ENCODE measurements at regions not wholly inside any gene's neighbourhood (a gene's known extent, or its start where the extent isn't known, plus 50 kb on each side); places are given as distances from the start of the nearest gene placed in this dataset.

DNA sequence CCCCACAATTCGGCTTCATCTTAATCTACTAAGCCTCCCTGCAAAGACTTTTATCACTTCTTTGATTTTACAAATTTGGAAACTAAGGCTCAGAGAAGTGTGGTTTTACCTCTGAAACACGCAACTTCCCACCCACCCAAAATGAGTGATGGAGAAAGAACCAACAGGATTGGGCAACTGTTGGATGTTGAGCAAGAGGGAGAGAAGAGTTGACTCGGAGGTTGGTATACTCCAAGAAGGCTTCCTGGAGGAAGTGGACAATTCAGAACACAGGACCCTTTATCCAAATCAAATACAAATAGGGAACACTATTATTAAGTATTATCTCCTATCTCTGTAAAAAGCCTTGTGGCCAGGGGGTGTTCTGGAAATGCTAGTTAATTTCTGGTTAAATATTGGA lies 323.0 kb downstream of the C16orf95 start:
- DNase-seq (ENCODE audit: low read depth, low spot score): no peak

DNA sequence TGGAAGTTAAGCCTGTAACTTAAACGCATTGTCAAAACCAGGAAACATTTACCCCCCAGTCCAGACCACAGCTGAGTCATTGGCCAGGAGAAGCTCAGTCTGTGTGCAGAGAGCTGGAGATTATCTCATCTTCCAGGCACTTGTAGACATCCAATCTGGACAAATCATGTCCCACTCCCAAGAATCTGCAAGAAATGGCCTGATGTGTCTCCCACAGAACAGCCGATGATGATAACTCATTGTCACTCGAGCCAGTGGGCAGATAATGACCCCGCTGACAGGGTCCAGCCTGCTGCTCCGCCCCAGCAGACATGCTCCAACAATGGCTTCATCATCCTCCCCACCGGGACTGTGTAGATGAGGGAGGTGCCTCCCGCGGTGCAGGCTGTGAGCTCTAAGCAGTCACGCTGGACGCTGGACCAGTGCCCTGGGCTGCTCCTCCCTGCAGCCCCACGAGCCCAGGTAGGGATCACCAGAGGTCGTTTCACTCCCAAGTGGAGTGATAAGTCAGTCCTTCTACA lies 322.5 kb downstream of the C16orf95 start:
- DNase-seq (ENCODE audit: low read depth, low spot score): peak; percentile 53

DNA sequence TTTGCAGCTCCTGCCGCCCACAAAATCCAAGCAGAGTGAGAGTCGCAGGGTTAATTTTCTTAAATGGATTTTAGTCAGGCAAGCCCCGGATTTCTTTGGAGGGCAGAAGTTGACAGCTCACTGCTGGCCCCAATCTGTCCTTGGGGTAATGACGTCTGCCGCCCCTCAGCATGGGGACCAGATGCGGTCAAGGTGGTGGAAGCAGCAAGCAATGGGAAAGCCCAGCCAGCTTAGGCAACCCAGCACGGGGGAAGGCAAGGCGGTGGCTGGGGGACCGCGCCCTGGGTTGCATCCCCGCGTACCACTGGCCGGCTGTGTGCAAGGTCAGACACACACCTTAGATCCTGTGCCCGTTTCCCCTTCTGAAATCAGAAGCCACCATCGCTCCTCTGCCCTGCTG lies 321.7 kb downstream of the C16orf95 start:
- DNase-seq (ENCODE audit: low read depth, low spot score): no peak

DNA sequence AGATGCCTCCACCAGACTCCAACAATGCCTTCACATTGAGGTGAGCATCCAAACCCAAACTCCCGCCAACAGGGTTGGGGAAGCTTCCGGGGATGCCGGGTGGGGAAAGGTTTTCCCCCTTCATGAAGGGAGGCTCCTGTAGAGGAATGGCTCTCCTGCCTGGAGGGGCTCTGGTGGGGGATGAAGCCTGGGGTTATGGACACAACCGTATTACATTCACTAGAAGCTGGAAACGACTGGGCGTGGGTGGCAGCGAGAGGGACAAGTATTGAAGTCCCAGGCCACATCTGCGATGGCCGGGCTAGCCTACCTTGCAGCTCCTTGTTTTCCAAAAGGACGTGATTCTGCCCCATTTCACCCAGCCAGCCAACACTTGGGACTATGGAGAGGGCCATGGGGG lies 321.1 kb downstream of the C16orf95 start:
- DNase-seq (ENCODE audit: low read depth, low spot score): no peak

DNA sequence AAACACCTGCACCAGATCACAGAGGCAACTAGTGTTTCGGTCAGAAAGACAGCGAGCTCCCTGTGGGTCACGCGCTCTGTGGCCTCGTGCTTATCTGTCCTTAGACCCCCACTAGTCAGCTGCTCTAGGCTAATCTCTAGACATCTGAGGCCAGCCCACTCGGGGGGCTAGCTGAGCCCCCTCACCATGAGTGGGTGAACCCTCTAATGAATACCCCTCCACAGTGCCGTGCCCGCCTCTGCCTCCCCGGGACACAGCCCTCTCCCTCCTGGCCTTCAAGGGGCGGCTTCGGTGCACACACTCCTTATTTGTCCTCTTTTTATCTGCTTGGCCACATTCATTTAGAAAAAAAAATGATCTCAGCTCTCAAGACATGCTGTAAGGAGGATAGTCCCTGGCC lies 320.1 kb downstream of the C16orf95 start:
- no peak for DNase-seq (ENCODE audit: low read depth, low spot score)

DNA sequence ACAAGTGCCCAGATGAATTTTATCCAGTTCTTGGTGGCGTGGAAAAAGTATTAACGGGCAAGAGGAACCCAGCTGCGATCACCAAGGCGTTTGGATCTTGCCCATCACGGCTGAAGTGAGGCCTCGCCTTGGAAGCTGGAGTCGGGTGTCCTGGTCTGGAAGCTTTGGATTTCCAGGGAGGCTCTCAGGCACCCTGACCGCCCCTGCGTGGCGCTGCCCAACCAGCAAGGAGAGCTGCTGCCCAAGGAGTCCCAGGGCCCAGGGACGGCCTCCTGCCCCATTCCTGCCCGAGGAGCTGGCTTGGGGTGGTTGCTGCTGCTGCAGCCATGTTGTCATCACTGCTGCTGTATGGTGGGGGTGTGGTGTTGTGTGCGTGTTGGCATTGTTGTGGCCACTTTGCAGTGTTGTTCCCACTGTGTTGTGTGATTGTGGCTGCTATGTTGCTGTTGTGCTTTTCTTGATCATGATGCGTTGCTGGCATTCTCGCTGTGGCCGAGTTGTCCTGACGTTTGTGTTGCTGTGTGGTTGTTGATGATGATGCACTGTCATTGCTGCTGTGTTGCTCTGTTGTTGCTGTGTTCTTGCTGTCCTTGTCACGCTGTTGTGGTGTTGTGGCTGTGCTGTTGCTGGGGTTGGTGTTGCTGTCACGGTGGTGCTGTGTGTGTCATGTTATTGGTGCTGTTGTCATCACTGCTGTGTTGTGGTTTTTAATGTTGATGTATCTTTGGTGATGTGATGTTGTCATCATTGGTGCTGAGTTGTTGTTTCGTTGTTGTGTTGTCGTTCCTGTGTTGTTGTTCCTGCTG lies 318.8 kb downstream of the C16orf95 start:
- DNase-seq (ENCODE audit: low read depth, low spot score): no peak

DNA sequence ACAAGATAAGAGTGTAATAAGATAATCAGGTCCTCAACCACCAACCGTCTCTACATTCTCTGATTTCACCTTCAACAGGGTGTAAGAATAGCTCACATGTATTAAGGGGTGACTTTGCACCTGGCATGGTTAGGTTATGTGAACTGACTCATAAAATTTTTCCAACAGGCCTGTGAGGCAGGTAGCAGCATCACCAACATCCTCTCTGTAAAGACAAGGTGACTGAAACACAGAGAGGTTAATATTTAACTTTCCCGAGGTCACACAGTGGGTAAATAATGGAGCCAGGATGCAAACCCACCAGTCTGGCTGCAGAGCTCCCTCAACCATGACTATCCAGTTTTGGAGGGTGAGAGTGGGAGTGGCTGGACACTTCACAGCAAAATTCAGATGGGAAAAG lies 317.2 kb downstream of the C16orf95 start:
- no peak for DNase-seq (ENCODE audit: low read depth, low spot score)

DNA sequence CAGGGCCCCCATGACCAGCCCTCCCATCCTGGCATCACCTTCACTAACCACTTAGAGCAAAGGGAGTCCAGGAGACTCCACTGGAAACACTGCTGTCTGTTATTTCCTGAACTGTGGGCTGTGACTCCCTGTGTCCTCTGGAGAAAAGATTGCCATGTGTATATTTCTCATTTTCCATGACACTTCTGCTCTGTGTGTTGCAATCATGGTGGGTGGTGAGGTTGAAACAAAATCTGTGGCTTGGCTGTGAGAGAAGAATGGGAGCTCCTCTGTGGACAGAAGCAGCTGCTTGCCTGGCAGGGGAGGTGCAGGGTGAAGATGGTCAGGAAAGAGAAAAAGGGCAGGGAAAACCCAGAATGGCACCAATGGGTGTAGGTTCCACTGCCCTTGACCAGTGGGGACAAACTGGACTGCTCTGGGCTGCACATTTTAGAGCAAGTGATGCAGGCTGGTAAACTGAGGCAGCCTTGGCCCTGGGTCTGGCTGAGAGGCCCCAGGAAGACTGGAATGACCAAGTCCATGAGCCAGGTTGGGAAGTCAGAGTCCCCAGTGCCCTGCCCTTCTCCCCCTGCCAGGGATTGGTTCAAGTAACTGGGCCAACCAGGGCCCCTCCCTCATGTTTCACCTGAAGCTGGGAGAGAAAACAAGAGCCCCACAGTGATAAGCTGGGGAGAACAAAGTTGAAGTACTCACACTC lies 314.3 kb downstream of the C16orf95 start:
- no peak for DNase-seq (ENCODE audit: low read depth, low spot score)

DNA sequence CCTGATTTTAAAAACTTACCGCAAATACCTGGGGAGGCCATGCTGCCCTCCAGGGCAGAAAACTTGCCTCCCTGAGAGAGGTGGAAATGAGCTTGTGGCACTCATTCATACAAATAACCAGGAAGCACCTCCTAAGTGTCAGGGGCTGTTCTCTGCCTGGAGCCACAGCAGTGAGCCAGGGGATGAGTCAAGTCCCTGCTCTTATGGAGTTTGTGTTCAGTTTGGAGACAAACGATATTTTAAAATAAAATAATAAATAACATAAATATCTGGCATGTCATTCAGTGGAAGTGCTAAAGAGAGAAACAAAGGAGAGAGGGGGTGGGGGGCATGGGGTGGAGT lies 313.8 kb downstream of the C16orf95 start:
- DNase-seq (ENCODE audit: low read depth, low spot score): no peak

DNA sequence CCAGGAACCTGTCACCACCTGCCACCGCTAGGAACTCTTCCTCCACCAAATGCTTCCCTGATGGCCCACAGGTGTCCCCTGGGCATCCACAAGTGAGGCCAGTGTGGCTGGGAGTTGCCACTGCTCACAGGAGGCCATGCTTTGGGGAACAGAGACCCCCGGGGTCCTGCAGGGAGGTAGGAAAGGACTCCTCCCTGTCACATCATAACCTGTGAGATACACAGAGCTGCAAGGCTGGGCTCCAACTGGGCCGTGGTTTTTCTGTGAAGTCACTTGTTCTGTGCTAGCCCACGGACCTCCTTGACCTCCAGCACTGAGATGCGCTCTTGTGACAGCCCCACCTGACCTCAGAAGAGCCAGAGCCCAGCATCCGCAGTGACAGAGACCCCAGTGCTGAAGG lies 311.2 kb downstream of the C16orf95 start:
- no peak for DNase-seq (ENCODE audit: low read depth, low spot score)

DNA sequence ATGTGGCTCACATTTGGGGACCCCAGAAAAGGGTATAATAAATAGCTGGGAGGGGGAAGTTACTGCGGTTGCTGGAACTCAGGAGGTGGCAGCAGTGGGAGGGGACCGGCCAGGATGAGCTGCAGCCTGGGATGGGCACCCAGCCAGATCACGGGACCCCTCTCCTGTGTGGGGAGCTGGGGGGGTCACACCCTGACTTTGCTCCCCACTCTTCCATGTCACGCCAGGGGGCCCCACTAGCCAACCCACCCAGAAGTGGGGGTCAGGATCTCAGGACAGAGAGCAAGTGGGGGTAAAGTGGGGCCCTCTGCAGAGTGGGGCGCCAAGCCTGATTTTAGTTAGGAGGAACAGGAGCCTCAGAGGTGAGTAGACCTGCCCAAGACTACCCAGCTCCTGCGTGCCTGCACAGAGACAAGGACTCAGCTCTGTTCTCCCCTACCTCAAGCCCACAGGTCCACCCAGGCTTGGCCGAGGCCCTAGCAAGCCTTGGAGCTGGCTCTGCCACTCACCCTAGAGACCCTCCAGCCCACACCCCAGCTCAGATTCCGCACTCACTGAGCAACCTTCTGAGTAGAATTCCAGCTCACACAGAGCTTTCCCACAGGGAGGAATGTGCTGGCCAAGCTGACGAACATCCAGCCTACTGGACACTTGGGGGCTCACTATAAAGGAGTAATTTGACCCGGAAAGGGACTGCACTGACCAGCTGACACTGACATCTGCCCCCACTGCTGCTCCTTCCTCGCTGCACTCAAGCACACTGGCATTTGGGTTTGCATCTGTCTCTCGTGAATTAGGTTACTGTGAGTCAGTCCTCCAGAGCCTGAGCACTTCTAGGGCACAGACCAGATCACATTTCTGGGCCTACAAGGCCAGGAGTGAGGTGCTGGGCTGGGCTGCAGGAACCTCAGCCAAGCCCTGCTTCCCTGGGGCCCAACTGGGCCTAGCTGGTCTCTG lies 310.1 kb downstream of the C16orf95 start:
- DNase-seq (ENCODE audit: low read depth, low spot score): no peak

DNA sequence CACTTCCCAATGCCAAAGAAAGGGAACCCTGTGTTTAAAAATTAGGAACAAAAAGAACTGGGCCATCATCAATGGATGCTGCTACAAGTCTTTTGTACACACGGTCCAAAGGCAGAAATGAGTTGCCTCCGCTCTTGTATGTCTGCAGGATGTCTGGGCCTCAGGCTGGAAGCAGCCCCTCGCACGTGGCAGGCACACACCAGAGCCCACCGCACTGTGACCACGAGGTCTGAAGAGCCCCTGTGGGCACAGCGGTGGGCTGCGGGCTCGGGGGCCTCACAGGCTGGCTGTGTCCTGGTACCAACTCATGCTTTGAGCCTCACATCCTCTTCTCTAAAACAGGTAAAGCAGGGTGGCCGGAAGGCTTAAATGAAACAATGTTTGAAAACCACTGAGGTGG lies 309.3 kb downstream of the C16orf95 start:
- no peak for DNase-seq (ENCODE audit: low read depth, low spot score)

DNA sequence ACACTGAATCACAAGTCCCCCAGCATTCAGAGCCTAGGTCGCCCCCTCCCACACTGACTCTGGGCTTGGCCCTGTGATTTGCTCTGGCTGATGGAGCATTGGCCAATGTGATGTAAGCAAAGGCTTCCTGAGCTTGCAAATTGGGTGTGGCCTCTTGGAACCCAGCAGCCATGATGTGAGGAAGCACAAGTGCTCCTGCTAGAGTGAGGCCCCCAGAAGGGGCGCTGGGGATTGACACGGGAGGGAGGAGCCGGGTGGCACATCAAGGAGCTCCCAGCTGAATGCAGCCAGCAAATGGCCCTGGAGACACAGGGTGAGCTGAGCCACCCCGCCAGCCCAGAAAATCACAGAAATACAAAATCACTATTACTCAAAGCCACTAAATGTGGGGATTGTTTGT lies 308.5 kb downstream of the C16orf95 start:
- no peak for DNase-seq (ENCODE audit: low read depth, low spot score)

DNA sequence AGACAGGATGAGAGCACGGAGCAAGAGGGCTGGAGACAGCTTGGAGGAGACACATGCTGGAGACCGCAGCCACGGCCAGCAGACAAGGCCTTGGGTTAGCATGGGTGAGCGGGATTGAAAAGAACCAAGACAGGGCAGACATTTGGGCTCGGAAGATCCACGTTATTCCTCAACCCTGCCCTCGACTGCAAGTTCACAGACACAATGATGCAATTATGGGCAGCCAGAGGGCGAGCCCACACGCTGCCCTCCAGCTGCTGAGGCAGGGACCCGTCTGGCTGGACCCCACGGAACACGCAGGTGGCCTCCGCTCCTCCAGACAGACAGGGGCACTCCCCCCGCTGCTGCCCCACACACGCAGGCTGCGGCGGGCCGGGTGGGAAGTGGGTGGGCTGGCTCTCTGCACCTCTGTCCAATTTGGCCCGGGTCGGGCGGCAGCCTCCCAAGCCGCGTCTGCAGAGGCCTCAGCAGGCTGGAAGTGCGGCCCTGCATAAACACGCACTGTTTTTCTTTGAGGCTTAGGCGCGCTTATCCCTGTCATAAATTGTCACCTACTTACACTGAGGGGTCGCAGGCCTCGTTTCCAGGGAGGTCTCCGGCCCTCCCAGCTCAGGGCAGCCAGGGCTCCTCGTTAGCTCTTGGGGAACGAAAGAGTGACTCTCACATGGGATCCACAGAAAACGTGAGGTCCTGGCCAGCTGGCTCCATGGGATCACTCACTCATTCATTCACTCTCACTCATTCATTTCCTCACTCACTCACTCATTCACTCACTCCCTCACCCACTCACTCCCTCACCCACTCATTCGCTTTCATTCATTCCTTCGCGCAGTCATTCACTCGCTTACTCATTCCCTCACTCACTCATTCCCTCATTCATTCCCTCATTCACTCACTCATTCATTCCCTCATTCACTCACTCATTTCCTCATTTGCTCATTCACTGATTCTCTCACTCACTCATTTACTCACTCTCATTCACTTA lies 303.9 kb downstream of the C16orf95 start:
- peak; percentile 31 for DNase-seq (ENCODE audit: low read depth, low spot score)

DNA sequence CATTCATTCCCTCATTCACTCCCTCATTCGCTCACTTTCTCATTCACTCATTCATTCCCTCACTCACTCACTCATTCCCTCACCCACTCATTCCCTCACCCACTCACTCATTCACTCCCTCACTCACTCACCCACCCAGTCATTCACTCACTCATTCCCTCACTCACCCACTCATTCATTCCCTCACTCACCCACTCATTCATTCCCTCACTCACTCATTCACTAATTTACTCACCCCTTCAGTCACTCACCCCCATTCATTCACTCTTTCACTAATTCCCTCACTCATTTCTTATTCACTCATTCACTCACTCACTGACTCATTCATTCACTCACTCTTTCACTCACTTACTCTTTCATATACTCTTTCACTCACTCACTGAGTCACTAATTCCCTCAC lies 303.1 kb downstream of the C16orf95 start:
- DNase-seq (ENCODE audit: low read depth, low spot score): no peak

DNA sequence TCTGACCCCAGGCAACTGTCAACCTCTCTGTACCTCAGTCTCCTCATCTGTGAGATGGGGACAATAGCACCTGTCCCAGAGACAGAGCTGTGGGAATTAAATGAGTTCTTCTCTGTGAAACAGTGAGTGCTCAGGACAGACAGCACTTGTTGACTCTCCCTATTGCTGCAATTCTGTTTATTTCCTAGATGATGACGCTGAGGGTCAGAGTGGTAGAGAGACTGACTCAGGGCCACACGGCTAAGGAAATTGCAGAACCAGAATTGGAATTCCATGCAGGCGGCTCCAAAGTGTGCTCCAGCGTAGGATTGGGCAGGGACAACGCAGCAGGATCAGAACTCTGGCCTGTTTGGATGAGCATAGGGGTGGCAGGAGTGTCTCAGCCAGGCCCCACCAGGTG lies 302.2 kb downstream of the C16orf95 start:
- no peak for DNase-seq (ENCODE audit: low read depth, low spot score)

DNA sequence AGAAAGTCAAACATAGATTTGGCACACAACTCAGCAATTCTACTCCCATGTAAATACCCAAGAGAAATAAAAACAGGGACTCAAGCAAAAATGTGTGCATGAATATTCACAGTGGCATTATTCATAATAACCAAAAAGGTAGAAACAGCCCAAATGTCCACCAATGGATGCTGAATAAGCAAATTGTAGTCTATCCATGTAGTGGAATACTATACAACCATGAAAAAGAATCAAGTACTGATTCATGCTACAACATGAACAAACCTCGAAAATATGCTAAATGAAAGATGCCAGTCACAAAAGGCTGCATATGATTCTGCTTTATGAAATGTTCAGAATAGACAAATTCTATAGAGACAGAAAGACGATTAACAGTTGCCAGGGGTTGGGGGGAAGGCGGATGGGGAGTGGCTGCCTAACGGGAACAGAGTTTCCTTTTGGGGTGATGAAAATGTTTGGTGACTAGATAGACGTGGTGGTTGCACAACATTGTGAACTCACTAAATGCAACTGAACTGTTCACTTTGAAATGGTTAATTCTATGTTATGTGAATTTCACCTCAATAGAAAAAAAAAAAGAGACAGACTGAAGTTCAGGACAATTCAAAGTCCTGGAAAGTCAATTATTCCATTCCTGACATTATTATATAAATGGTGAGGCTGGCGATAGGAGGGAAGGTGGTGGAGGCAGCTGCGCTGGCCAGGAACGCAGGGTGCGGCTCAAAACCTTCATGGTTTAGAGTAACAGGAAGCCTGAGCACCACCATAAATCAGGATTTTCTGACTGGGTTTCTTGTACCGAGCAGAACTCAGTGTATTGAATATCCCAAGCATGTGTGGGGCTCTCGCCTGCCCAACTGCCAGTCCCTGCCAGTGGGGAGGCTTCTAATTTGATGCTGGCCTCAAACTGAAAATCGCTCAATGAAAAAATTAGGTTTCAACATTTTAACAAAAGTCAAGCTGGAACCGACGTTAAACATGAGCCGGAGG lies 300.9 kb downstream of the C16orf95 start:
- DNase-seq (ENCODE audit: low read depth, low spot score): no peak

DNA sequence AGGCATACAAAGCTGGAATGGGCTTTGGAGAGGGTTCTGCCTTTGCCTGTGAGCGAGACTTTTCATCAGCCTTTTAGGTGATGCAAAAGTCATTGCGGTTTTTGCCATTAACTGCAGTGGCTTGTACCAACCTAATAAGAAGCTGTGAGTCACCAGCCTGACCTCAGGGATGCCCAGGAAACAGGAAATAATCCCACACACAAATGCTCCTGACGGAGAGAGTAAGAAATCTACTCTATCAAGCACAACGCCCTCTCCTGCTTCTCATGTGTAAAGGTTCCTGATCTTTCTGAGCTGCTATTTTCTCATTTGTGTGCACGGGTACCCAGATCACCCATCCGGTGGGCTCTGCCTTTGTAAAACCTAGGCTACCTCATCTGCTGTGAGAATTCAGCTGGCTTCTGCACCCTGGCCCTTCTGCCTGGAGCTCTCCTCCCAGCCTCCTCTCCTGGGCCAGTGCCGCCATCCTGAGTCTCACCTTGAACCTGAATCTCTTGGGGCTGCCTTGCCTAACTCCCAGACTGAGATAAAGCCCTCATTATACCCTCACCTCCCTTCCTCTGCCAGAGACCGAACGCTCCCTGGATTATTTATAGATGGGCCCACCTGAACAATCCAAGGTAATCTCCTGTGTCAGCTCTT lies 299.7 kb downstream of the C16orf95 start:
- DNase-seq (ENCODE audit: low read depth, low spot score): peak; percentile 30

DNA sequence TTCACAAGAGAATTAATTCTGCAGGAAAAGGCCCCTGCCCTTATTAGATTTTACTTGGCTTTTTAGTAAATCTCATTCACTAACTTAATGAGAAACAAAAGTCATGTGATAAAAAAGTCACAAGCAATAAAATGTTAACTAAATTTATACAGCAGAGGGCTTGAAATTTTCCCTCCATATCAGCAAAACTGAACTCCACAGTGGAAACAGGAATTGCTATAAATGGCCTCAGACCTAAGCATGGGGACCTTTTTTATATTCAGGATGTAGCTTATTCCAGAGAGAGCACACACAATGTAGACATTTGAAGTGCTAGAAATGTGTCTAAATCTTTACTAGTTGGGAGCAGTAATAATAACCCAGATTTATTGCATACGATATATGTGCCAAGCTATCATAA lies 291.5 kb downstream of the C16orf95 start:
- no peak for DNase-seq (ENCODE audit: low read depth, low spot score)
